MM.1S (cell line): ENCODE measurements at regions not wholly inside any gene's neighbourhood (a gene's known extent, or its start where the extent isn't known, plus 50 kb on each side); places are given as distances from the start of the nearest gene placed in this dataset.

Experiments
- CTCF ChIP-seq: fragments of 300-600 bp; sonication (generic); IDR thresholded peaks from 2 replicates; pipeline ENCODE4 v1.5.1; 2016; ENCODE audit warnings: antibody characterized with exemption, low read length, mixed read lengths
- EZH2 ChIP-seq: fragments of 300-600 bp; sonication (generic); optimal IDR thresholded peaks from 2 replicates; pipeline ENCODE3; 2017; ENCODE audit warnings: low read depth, mild to moderate bottlenecking, antibody characterized with exemption, low read length, mixed read lengths

DNA sequence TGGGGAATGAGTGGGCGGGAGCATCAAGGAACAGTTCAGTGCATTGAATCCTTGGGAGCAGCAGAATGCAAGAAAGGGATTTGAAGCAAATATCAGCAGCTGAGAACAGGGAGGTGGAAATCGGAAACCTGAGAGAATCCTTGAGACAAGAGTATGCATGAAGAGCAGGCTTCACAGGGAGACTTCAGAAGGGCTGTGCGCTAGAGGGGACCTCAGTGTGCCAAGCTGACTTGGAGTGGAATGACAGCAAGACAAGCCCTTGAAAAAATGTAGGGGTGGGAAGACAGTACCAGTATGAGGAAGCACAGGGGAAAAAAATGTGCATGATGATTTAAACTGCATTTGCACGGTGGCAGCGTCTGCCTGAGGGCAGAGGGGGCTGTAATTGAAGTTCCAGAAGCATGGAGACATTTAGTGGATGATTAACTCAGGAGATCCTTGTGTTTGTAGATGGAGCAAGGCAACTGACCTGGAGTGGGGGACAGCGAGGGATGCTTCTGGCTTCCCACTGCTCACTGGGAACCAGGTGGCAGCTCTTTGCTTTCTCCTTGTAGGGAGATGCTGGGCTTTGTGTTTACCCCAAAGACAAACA lies 204.9 kb upstream of the PLET1 start:
- TF ChIP-seq CTCF (no peak), EZH2 (no peak)
